KMS-11 (cell line): ENCODE measurements at regions not wholly inside any gene's neighbourhood (a gene's known extent, or its start where the extent isn't known, plus 50 kb on each side); places are given as distances from the start of the nearest gene placed in this dataset.

Experiments
- H2AFZ ChIP-seq: fragments of 200-600 bp; sonication (generic); 2 replicates; pipeline ENCODE4 v1.6.1; 2016; ENCODE audit warnings: antibody characterized with exemption, mixed run types, low read depth
- H3K27ac ChIP-seq: fragments of 200-600 bp; sonication (generic); 2 replicates; pipeline ENCODE4 v1.6.1; 2016; ENCODE audit warnings: mild to moderate bottlenecking, mixed run types
- H3K27me3 ChIP-seq: fragments of 200-600 bp; sonication (generic); 2 replicates; pipeline ENCODE4 v1.6.1; 2017; ENCODE audit warnings: mild to moderate bottlenecking, low read depth, mixed run types, moderate library complexity; ENCODE audit not compliant: insufficient read depth
- H3K36me3 ChIP-seq: fragments of 200-600 bp; sonication (generic); 2 replicates; pipeline ENCODE4 v1.6.1; 2017; ENCODE audit warnings: mild to moderate bottlenecking, mixed run types; ENCODE audit not compliant: insufficient read depth
- H3K4me1 ChIP-seq: fragments of 200-600 bp; sonication (generic); 2 replicates; pipeline ENCODE4 v1.6.1; 2016; ENCODE audit warnings: mild to moderate bottlenecking, low read depth, mixed run types; ENCODE audit not compliant: poor library complexity, severe bottlenecking
- H3K4me2 ChIP-seq: fragments of 200-600 bp; sonication (generic); 2 replicates; pipeline ENCODE4 v1.7.0; 2016; ENCODE audit warnings: mild to moderate bottlenecking, mixed run types
- H3K4me3 ChIP-seq: fragments of 200-600 bp; sonication (generic); IDR thresholded peaks from 2 replicates; pipeline ENCODE4 v1.6.1; 2017; ENCODE audit warnings: low read depth, low read length, mixed read lengths; ENCODE audit not compliant: insufficient read depth
- H3K79me2 ChIP-seq: fragments of 200-600 bp; sonication (generic); 2 replicates; pipeline ENCODE4 v1.6.1; 2016; ENCODE audit warnings: low read depth, mixed run types; ENCODE audit not compliant: insufficient read depth
- H3K9ac ChIP-seq: fragments of 200-600 bp; sonication (generic); 2 replicates; pipeline ENCODE4 v1.6.1; 2016; ENCODE audit warnings: mild to moderate bottlenecking, mixed run types
- H4K20me1 ChIP-seq: fragments of 200-600 bp; sonication (generic); 2 replicates; pipeline ENCODE4 v1.6.1; 2016; ENCODE audit warnings: mild to moderate bottlenecking, mixed run types; ENCODE audit not compliant: insufficient read depth
- TF ChIP-seq, protein P1 (sequence below): fragments of 200-600 bp; sonication (generic); conservative IDR thresholded peaks from 2 replicates; pipeline ENCODE4 v1.6.1; 2017; ENCODE audit warnings: low read depth, mild to moderate bottlenecking, antibody characterized with exemption, low read length, moderate library complexity, mixed read lengths

DNA sequence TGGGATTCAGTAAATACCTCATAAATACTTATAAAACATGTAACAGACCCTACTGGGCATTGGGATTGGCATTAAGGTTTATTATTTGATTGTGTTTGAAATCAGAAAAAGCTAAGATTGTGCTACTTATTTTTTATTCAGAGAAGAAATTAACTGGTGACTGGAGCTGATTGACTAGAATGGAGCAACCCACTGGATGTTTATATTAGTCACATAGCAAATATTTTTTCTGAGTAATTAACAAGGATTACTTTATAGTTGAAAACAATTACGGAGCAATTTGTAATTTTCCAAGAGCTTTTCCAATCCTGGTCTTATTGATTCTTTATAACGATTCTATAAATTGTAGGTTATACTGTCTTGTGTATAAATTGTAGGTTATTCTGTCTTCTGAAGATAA is 208.7 kb downstream of the HLX start:
- no peak overlapping the region for H2AFZ ChIP-seq

DNA sequence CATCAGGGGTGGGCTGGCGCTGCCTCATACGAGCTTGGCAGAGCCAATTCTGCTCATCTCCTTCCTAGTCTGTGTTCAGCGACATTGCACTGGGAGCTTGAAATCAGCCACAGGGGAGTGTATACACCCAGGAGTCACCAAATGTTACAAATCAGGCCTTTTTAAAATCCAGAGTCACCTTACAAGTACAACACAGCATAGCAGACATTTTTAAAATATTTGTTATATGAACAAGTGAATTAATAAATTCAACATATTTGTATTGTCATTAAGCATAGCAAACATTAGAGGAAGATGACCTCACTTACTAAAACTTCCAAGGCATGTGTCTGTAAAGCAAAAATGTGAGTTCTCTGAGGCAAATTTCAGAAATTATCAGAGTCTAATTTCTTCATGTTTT is 210.0 kb downstream of the HLX start:
- no peaks in the 10 kb centered on the region for H3K27me3 ChIP-seq
- H2AFZ ChIP-seq, result no peak overlapping the region
- H3K36me3 ChIP-seq, result no peaks in the 10 kb centered on the region
- H3K79me2 ChIP-seq, result no peaks in the 10 kb centered on the region
- TF ChIP-seq, protein P1, sequence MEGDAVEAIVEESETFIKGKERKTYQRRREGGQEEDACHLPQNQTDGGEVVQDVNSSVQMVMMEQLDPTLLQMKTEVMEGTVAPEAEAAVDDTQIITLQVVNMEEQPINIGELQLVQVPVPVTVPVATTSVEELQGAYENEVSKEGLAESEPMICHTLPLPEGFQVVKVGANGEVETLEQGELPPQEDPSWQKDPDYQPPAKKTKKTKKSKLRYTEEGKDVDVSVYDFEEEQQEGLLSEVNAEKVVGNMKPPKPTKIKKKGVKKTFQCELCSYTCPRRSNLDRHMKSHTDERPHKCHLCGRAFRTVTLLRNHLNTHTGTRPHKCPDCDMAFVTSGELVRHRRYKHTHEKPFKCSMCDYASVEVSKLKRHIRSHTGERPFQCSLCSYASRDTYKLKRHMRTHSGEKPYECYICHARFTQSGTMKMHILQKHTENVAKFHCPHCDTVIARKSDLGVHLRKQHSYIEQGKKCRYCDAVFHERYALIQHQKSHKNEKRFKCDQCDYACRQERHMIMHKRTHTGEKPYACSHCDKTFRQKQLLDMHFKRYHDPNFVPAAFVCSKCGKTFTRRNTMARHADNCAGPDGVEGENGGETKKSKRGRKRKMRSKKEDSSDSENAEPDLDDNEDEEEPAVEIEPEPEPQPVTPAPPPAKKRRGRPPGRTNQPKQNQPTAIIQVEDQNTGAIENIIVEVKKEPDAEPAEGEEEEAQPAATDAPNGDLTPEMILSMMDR, result no peak
- H3K4me2 ChIP-seq, result no peak overlapping the region
- no peaks in the 10 kb centered on the region for H3K4me1 ChIP-seq
- H4K20me1 ChIP-seq, result no peaks in the 10 kb centered on the region
- H3K4me3 ChIP-seq, result no peak overlapping the region
- no peak overlapping the region for H3K9ac ChIP-seq
- no peak overlapping the region for H3K27ac ChIP-seq

More for the DNA sequence above, 208.7 kb downstream of the HLX start:
- no peak overlapping the region for H3K9ac ChIP-seq
- H3K4me3 ChIP-seq, result no peak overlapping the region
- no peak overlapping the region for H3K4me2 ChIP-seq
- no peaks in the 10 kb centered on the region for H3K27me3 ChIP-seq
- H3K36me3 ChIP-seq, result no peaks in the 10 kb centered on the region
- no peaks in the 10 kb centered on the region for H4K20me1 ChIP-seq
- no peaks in the 10 kb centered on the region for H3K79me2 ChIP-seq
- TF ChIP-seq, protein P1, result no peak
- H3K4me1 ChIP-seq, result no peaks in the 10 kb centered on the region
- no peak overlapping the region for H3K27ac ChIP-seq

DNA sequence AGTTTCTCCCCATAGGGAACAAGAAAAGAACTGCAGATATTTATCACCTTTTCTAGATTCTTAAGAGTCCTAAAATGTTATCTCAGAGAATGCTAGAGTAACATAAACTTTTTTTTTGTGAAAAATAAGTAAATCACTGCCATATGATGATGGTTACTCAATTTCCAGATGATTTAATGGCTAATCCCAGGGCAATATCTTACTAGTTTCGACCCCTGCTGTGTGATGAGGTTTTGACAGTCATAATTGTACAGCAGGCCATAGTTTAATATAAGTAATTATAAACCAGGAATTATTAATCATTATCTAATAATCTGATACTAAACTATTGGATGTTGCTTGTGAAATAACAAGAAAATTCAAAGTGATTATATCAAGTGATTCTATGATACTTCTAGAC is 210.6 kb downstream of the HLX start:
- no peak overlapping the region for H3K4me3 ChIP-seq
- no peak overlapping the region for H2AFZ ChIP-seq
- no peaks in the 10 kb centered on the region for H3K79me2 ChIP-seq
- H3K36me3 ChIP-seq, result no peaks in the 10 kb centered on the region
- no peaks in the 10 kb centered on the region for H4K20me1 ChIP-seq
- no peaks in the 10 kb centered on the region for H3K27me3 ChIP-seq
- TF ChIP-seq, protein P1, result no peak
- no peak overlapping the region for H3K27ac ChIP-seq
- H3K4me2 ChIP-seq, result no peak overlapping the region
- no peak overlapping the region for H3K9ac ChIP-seq
- no peaks in the 10 kb centered on the region for H3K4me1 ChIP-seq

DNA sequence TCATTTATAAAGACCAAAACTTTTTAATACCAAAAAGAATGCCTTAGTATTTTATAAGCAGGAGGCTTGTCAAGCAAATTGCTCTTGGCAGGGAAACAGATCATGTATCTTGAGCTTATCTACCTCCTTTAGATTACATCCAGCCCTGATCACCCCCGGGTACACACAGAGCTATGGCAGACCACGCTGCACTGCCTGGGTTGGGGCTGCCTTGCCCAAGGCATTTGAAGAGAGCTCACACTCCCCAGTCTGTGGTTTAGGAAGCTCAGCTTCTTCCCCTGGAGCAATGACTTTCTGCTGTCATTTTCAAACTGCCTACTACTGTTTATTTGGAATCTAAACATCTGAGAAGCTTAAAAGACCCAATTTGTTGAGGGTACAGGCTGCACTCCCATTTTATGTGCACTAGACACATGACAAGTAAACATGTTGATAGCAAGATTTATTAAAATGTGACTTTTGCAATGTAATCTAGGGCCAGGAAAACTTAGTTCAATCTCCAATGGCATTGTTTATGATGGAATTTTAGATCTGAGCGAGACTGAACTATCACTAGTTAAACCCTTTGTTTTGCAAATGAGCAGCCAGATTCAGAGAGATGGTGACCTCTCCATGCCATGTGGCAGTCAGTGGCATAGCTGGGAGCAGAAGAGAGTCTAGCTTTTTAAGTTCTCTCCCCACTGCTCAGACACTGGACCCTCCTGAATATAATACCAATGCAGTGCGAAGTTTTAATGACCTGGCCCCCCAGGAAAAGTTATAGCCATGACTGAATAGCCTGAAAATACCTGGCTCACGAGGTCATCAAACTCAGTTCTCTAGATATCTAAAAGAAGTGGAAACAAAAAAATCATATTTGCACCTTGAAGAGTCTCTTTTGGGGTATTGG is 214.9 kb downstream of the HLX start:
- H4K20me1 ChIP-seq, result no peaks in the 10 kb centered on the region
- no peak overlapping the region for H3K4me2 ChIP-seq
- no peak overlapping the region for H3K9ac ChIP-seq
- no peaks in the 10 kb centered on the region for H3K4me1 ChIP-seq
- no peak overlapping the region for H2AFZ ChIP-seq
- H3K27me3 ChIP-seq, result no peaks in the 10 kb centered on the region
- no peaks in the 10 kb centered on the region for H3K36me3 ChIP-seq
- no peaks in the 10 kb centered on the region for H3K79me2 ChIP-seq
- no peak overlapping the region for H3K27ac ChIP-seq
- H3K4me3 ChIP-seq, result no peak overlapping the region
- TF ChIP-seq, protein P1, result no peak
